ENCODE measurements at regions not wholly inside any gene's neighbourhood (a gene's known extent, or its start where the extent isn't known, plus 50 kb on each side); places are given as distances from the start of the nearest gene placed in this dataset.

- TF ChIP-seq CTCF (IDR thresholded peaks at IDR 0.05), result no peak
- Histone ChIP-seq H3K9ac (no peak overlapping the region), H3K4me3 (ENCODE audit: low read depth, low read length) (no peak overlapping the region), H3K36me3 (ENCODE audit: control insufficient read depth, insufficient read depth, low read length) (no peaks in the 10 kb centered on the region), H2AFZ (no peak overlapping the region), H3K27ac (no peak overlapping the region), H3K79me2 (no peaks in the 10 kb centered on the region), H3K9me3 (ENCODE audit: control insufficient read depth, low read length) (no peaks in the 10 kb centered on the region), H3K4me1 (no peaks in the 10 kb centered on the region), H3K4me2 (ENCODE audit: low read length) (no peak overlapping the region), H3K27me3 (ENCODE audit: control insufficient read depth, insufficient read depth, low read length) (no peaks in the 10 kb centered on the region)
These were observed 1079.7 kb downstream of the SLITRK1 start for GRCh38 chr13:82802528-82802927.

GRCh38 chr13:82800391-82800790 is 1081.9 kb downstream of the SLITRK1 start:
- TF ChIP-seq CTCF (IDR thresholded peaks at IDR 0.05), result no peak
- no peaks in the 10 kb centered on the region for H3K36me3 ChIP-seq (ENCODE audit: control insufficient read depth, insufficient read depth, low read length)

GRCh38 chr13:82797876-82798275 is 1084.4 kb downstream of the SLITRK1 start:
- H2AFZ ChIP-seq, result no peak overlapping the region
- H3K9me3 ChIP-seq (ENCODE audit: control insufficient read depth, low read length), result no peaks in the 10 kb centered on the region
- H3K36me3 ChIP-seq (ENCODE audit: control insufficient read depth, insufficient read depth, low read length), result no peaks in the 10 kb centered on the region
- no peak overlapping the region for H3K4me2 ChIP-seq (ENCODE audit: low read length)
- H3K27me3 ChIP-seq (ENCODE audit: control insufficient read depth, insufficient read depth, low read length), result no peaks in the 10 kb centered on the region
- no peak overlapping the region for H3K4me3 ChIP-seq (ENCODE audit: low read depth, low read length)
- H3K9ac ChIP-seq, result no peak overlapping the region
- TF ChIP-seq CTCF (IDR thresholded peaks at IDR 0.05), result no peak
- no peaks in the 10 kb centered on the region for H3K79me2 ChIP-seq
- H3K4me1 ChIP-seq, result no peaks in the 10 kb centered on the region
- H3K27ac ChIP-seq, result no peak overlapping the region

More at GRCh38 chr13:82800391-82800790, 1081.9 kb downstream of the SLITRK1 start:
- no peaks in the 10 kb centered on the region for H3K27me3 ChIP-seq (ENCODE audit: control insufficient read depth, insufficient read depth, low read length)
- no peaks in the 10 kb centered on the region for H3K9me3 ChIP-seq (ENCODE audit: control insufficient read depth, low read length)
- H3K9ac ChIP-seq, result no peak overlapping the region
- no peak overlapping the region for H3K27ac ChIP-seq
- H3K4me3 ChIP-seq (ENCODE audit: low read depth, low read length), result no peak overlapping the region
- H3K4me2 ChIP-seq (ENCODE audit: low read length), result no peak overlapping the region
- H3K4me1 ChIP-seq, result no peaks in the 10 kb centered on the region
- H2AFZ ChIP-seq, result no peak overlapping the region
- no peaks in the 10 kb centered on the region for H3K79me2 ChIP-seq

- Histone ChIP-seq H3K27me3 (ENCODE audit: control insufficient read depth, insufficient read depth, low read length) (no peaks in the 10 kb centered on the region), H3K9me3 (ENCODE audit: control insufficient read depth, low read length) (no peaks in the 10 kb centered on the region), H2AFZ (no peak overlapping the region), H3K4me3 (ENCODE audit: low read depth, low read length) (no peak overlapping the region), H3K79me2 (no peaks in the 10 kb centered on the region), H3K4me2 (ENCODE audit: low read length) (no peak overlapping the region), H3K27ac (no peak overlapping the region), H3K36me3 (ENCODE audit: control insufficient read depth, insufficient read depth, low read length) (no peaks in the 10 kb centered on the region), H3K9ac (no peak overlapping the region), H3K4me1 (no peaks in the 10 kb centered on the region)
- no peak for TF ChIP-seq CTCF (IDR thresholded peaks at IDR 0.05)
These were observed 1091.2 kb downstream of the SLITRK1 start for GRCh38 chr13:82791035-82791434.

GRCh38 chr13:82772816-82773215 is 1109.5 kb downstream of the SLITRK1 start:
- Histone ChIP-seq H3K4me3 (ENCODE audit: low read depth, low read length) (no peak overlapping the region), H3K9ac (no peak overlapping the region), H3K79me2 (no peaks in the 10 kb centered on the region), H3K4me2 (ENCODE audit: low read length) (no peak overlapping the region), H3K9me3 (ENCODE audit: control insufficient read depth, low read length) (no peaks in the 10 kb centered on the region), H3K36me3 (ENCODE audit: control insufficient read depth, insufficient read depth, low read length) (no peaks in the 10 kb centered on the region), H2AFZ (no peak overlapping the region), H3K27me3 (ENCODE audit: control insufficient read depth, insufficient read depth, low read length) (no peaks in the 10 kb centered on the region), H3K4me1 (no peaks in the 10 kb centered on the region), H3K27ac (no peak overlapping the region)
- TF ChIP-seq CTCF (IDR thresholded peaks at IDR 0.05), result no peak
